Endodermal cell (in vitro differentiated cells): ENCODE measurements at regions not wholly inside any gene's neighbourhood (a gene's known extent, or its start where the extent isn't known, plus 50 kb on each side); places are given as distances from the start of the nearest gene placed in this dataset.

Experiments used
- DNase-seq: peaks from one replicate; pipeline ENCODE4 v3.0.0-alpha.2; 2017
- H3K27ac ChIP-seq: 2 replicates; pipeline ENCODE4 v1.5.1; 2013; ENCODE audit warnings: mild to moderate bottlenecking, low read depth, low read length, moderate library complexity
- H3K27me3 ChIP-seq: 2 replicates; pipeline ENCODE4 v1.6.1; 2013; ENCODE audit warnings: mild to moderate bottlenecking, low read length, moderate library complexity; ENCODE audit not compliant: insufficient read depth, control insufficient read depth, poor library complexity, severe bottlenecking
- H3K36me3 ChIP-seq: 2 replicates; pipeline ENCODE4 v1.7.0; 2013; ENCODE audit warnings: mild to moderate bottlenecking, low read length, moderate library complexity; ENCODE audit not compliant: control insufficient read depth, insufficient read depth
- H3K4me1 ChIP-seq: one replicate; pipeline ENCODE4 v1.7.0; 2013; ENCODE audit warnings: low read length; ENCODE audit not compliant: control insufficient read depth, insufficient read depth
- H3K4me3 ChIP-seq: 2 replicates; pipeline ENCODE4 v1.5.1; 2013; ENCODE audit warnings: mild to moderate bottlenecking, low read length, moderate library complexity
- H3K9ac ChIP-seq: 2 replicates; pipeline ENCODE4 v1.6.1; 2013; ENCODE audit warnings: mild to moderate bottlenecking, low read length, moderate library complexity; ENCODE audit not compliant: poor library complexity, severe bottlenecking; ENCODE audit errors: extremely low read depth
- H3K9me3 ChIP-seq: 2 replicates; pipeline ENCODE4 v1.6.1; 2013; ENCODE audit warnings: mild to moderate bottlenecking, low read length, moderate library complexity; ENCODE audit not compliant: control insufficient read depth
- H3K27ac Mint-ChIP-seq: 2 replicates; pipeline ENCODE4 v1.8.0; 2020; ENCODE audit warnings: mixed read lengths
- H3K27me3 Mint-ChIP-seq: 2 replicates; pipeline ENCODE4 v1.8.0; 2021; ENCODE audit warnings: mild to moderate bottlenecking, mixed read lengths; ENCODE audit not compliant: insufficient read depth
- H3K36me3 Mint-ChIP-seq: 2 replicates; pipeline ENCODE4 v1.8.0; 2020; ENCODE audit warnings: low read depth, mixed read lengths
- H3K4me1 Mint-ChIP-seq: 2 replicates; pipeline ENCODE4 v1.8.0; 2020; ENCODE audit warnings: mixed read lengths
- H3K4me3 Mint-ChIP-seq: 2 replicates; pipeline ENCODE4 v1.8.0; 2020; ENCODE audit warnings: mild to moderate bottlenecking, moderate library complexity, mixed read lengths
- H3K9me3 Mint-ChIP-seq: 2 replicates; pipeline ENCODE4 v1.8.0; 2020; ENCODE audit warnings: mild to moderate bottlenecking, mixed read lengths
- CTCF ChIP-seq: fragments of 200-600 bp; sonication (generic); conservative IDR thresholded peaks from 2 replicates; pipeline ENCODE4 v1.5.0; 2021; ENCODE audit warnings: antibody characterized with exemption, mild to moderate bottlenecking
- WGBS, 2 experiments: methylation state at CpG; one replicate each; pipeline versions ENCODE4 v1.1.5 to v1.1.7; 2013; ENCODE audit warnings: missing lambda C conversion rate in 2 of 2, mixed read lengths in 1 of 2; ENCODE audit not compliant: insufficient coverage in 1 of 2, insufficient read length in 1 of 2; 5-methylcytosine and 5-hydroxymethylcytosine counted together

GRCh38 chr6:50591135-50591534, 122.2 kb upstream of the TFAP2D start:
- DNase-seq, result peak; percentile 67
- 87% methylated on average over 4 of the region's 4 CpGs; no CpG with 5 or more reads in 1 of the 2 experiments for WGBS, 2 experiments
- H3K9me3 ChIP-seq, result no peaks in the 10 kb centered on the region

GRCh38 chr6:50600280-50600679, 113.0 kb upstream of the TFAP2D start:
- no peak for DNase-seq
- no peaks in the 10 kb centered on the region for H3K9me3 ChIP-seq
- TF ChIP-seq CTCF, result no peak
- H3K27me3 Mint-ChIP-seq, result no peaks in the 10 kb centered on the region
- H3K27ac ChIP-seq, result no peak overlapping the region
- WGBS, 2 experiments, result 94 to 95% methylated on average over 2 to 3 of the region's 3 CpGs
- H3K36me3 ChIP-seq, result no peaks in the 10 kb centered on the region
- no peak overlapping the region for H3K4me3 Mint-ChIP-seq
- no peaks in the 10 kb centered on the region for H3K27me3 ChIP-seq
- H3K9me3 Mint-ChIP-seq, result no peaks in the 10 kb centered on the region
- H3K4me1 Mint-ChIP-seq, result no peaks in the 10 kb centered on the region
- no peak overlapping the region for H3K27ac Mint-ChIP-seq
- H3K9ac ChIP-seq, result no peak overlapping the region
- H3K4me1 ChIP-seq, result no peaks in the 10 kb centered on the region
- H3K36me3 Mint-ChIP-seq, result no peaks in the 10 kb centered on the region
- no peak overlapping the region for H3K4me3 ChIP-seq

More at GRCh38 chr6:50591135-50591534, 122.2 kb upstream of the TFAP2D start:
- H3K27me3 ChIP-seq, result no peaks in the 10 kb centered on the region
- Mint-ChIP-seq H3K9me3 (no peaks in the 10 kb centered on the region), H3K27me3 (no peaks in the 10 kb centered on the region), H3K27ac (no peak overlapping the region), H3K4me1 (peaks cover 8% of the 10 kb centered on the region), H3K4me3 (no peak overlapping the region), H3K36me3 (no peaks in the 10 kb centered on the region)
- TF ChIP-seq CTCF, result no peak
- H3K36me3 ChIP-seq, result no peaks in the 10 kb centered on the region
- no peaks in the 10 kb centered on the region for H3K4me1 ChIP-seq
- no peak overlapping the region for H3K9ac ChIP-seq
- H3K27ac ChIP-seq, result no peak overlapping the region
- H3K4me3 ChIP-seq, result no peak overlapping the region

GRCh38 chr6:50602292-50602691, 111.0 kb upstream of the TFAP2D start:
- H3K36me3 ChIP-seq, result no peaks in the 10 kb centered on the region

More at GRCh38 chr6:50602292-50602691, 111.0 kb upstream of the TFAP2D start:
- Histone ChIP-seq H3K27ac (no peak overlapping the region), H3K9ac (no peak overlapping the region), H3K4me3 (no peak overlapping the region), H3K27me3 (no peaks in the 10 kb centered on the region), H3K9me3 (no peaks in the 10 kb centered on the region), H3K4me1 (no peaks in the 10 kb centered on the region)
- TF ChIP-seq CTCF, result peak; percentile 91
- H3K4me3 Mint-ChIP-seq, result no peak overlapping the region
- no peaks in the 10 kb centered on the region for H3K27me3 Mint-ChIP-seq
- no peak for DNase-seq
- H3K27ac Mint-ChIP-seq, result no peak overlapping the region
- WGBS, 2 experiments, result 82% methylated on average over 2 of the region's 2 CpGs; no CpG with 5 or more reads in 1 of the 2 experiments
- H3K4me1 Mint-ChIP-seq, result no peaks in the 10 kb centered on the region
- no peaks in the 10 kb centered on the region for H3K9me3 Mint-ChIP-seq
- H3K36me3 Mint-ChIP-seq, result no peaks in the 10 kb centered on the region
